HG02870 (cell line): ENCODE measurements at regions not wholly inside any gene's neighbourhood (a gene's known extent, or its start where the extent isn't known, plus 50 kb on each side); places are given as distances from the start of the nearest gene placed in this dataset.
A peak's percentile ranks its signal among the peaks of the same experiment; 100 is the strongest.

Experiments
- ATAC-seq: cut with Tn5 transposase; IDR thresholded peaks from one replicate; pipeline ENCODE4 v1.9.1; 2021; ENCODE audit warnings: mild to moderate bottlenecking, moderate library complexity; ENCODE audit not compliant: unreplicated experiment

GRCh38 chr11:30089921-30090320, 73.1 kb upstream of the KCNA4 start:
- no peak for ATAC-seq

GRCh38 chr11:30091246-30091645, 74.4 kb upstream of the KCNA4 start:
- no peak for ATAC-seq

GRCh38 chr11:30091737-30092136, 74.9 kb upstream of the KCNA4 start:
- no peak for ATAC-seq

GRCh38 chr11:30092518-30092917, 75.7 kb upstream of the KCNA4 start:
- no peak for ATAC-seq

- ATAC-seq, result no peak
Observed at GRCh38 chr11:30100495-30100894, 83.7 kb upstream of the KCNA4 start.

GRCh38 chr11:30106222-30107181, 89.7 kb upstream of the KCNA4 start:
- no peak for ATAC-seq

- no peak for ATAC-seq
Observed at GRCh38 chr11:30107899-30108298, 91.1 kb upstream of the KCNA4 start.

- ATAC-seq, result no peak
Observed at GRCh38 chr11:30109774-30110173, 92.9 kb upstream of the KCNA4 start.

- no peak for ATAC-seq
Observed at GRCh38 chr11:30110691-30111090, 93.9 kb upstream of the KCNA4 start.

- no peak for ATAC-seq
Observed at GRCh38 chr11:30111786-30112185, 95.0 kb upstream of the KCNA4 start.

GRCh38 chr11:30113326-30113898, 96.6 kb upstream of the KCNA4 start:
- ATAC-seq, result no peak

GRCh38 chr11:30116512-30116911, 99.7 kb upstream of the KCNA4 start:
- no peak for ATAC-seq

- ATAC-seq, result no peak
Observed at GRCh38 chr11:30120045-30120589, 103.3 kb upstream of the KCNA4 start.

- no peak for ATAC-seq
Observed at GRCh38 chr11:30125456-30125855, 105.4 kb upstream of the FSHB start.

GRCh38 chr11:30128269-30128932, 102.4 kb upstream of the FSHB start:
- no peak for ATAC-seq

- ATAC-seq, result peak; percentile 88
Observed at GRCh38 chr11:30131535-30131934, 99.3 kb upstream of the FSHB start.

- no peak for ATAC-seq
Observed at GRCh38 chr11:30133281-30133680, 97.5 kb upstream of the FSHB start.

GRCh38 chr11:30143098-30143705, 87.6 kb upstream of the FSHB start:
- ATAC-seq, result no peak

GRCh38 chr11:30147293-30147692, 83.5 kb upstream of the FSHB start:
- ATAC-seq, result no peak

GRCh38 chr11:30149998-30150397, 80.8 kb upstream of the FSHB start:
- ATAC-seq, result no peak

- no peak for ATAC-seq
Observed at GRCh38 chr11:30150425-30150824, 80.4 kb upstream of the FSHB start.
